Thyroid gland (tissue), 4 donors: ENCODE measurements at regions not wholly inside any gene's neighbourhood (a gene's known extent, or its start where the extent isn't known, plus 50 kb on each side); places are given as distances from the start of the nearest gene placed in this dataset.

Experiments used
- CTCF ChIP-seq, 6 experiments: fragments of 200-600 bp in 3 of 6; fragments of 450-650 bp in 3 of 6; sonication (generic) in 3 of 6; IDR thresholded peaks; one replicate each; pipeline ENCODE4 v1.5.1; 2016 to 2019; ENCODE audit warnings: antibody characterized with exemption in 6 of 6, mild to moderate bottlenecking in 2 of 6, inconsistent platforms in 1 of 6, moderate library complexity in 1 of 6
- POLR2A ChIP-seq, 2 donors: fragments of 450-650 bp; IDR thresholded peaks; one replicate each; pipeline ENCODE4 v1.6.1; 2017; ENCODE audit warnings: antibody characterized with exemption in 2 of 2, mild to moderate bottlenecking in 2 of 2, moderate library complexity in 1 of 2

- TF ChIP-seq CTCF (IDR thresholded peaks at IDR 0.05), result no peak
- TF ChIP-seq POLR2A (IDR thresholded peaks at IDR 0.05), result no peak
These were observed 1080.8 kb downstream of the BRD1 start for GRCh38 chr22:48746789-48747425.
